CD4-positive, alpha-beta T cell (primary cell): ENCODE measurements at regions not wholly inside any gene's neighbourhood (a gene's known extent, or its start where the extent isn't known, plus 50 kb on each side); places are given as distances from the start of the nearest gene placed in this dataset.

Experiments used
- ATAC-seq: fragments of 200-7000 bp; cut with Tn5 transposase; one replicate; pipeline ENCODE4 v1.10.0; 2022; ENCODE audit warnings: mild to moderate bottlenecking; ENCODE audit not compliant: poor library complexity
- CTCF ChIA-PET: fragments of 350-600 bp; sonication (Branson Sonifier 250); formaldehyde crosslinking; loops from one replicate; lab custom pipeline; 2021; ENCODE audit warnings: antibody characterized with exemption, inconsistent platforms; lab: Charles Lee
- POLR2A ChIA-PET: fragments of 350-600 bp; sonication (Branson Sonifier 250); formaldehyde crosslinking; loops from one replicate; lab custom pipeline; 2021; ENCODE audit warnings: antibody characterized with exemption, inconsistent platforms; lab: Charles Lee
- DNase-seq, 14 experiments: peaks; one replicate each; pipeline ENCODE4 v3.0.0-alpha.2; 2013 to 2020; ENCODE audit warnings: mixed read lengths in 2 of 14
- H3K27ac ChIP-seq, 2 donors: one replicate each; pipeline versions ENCODE4 v1.5.1 to v1.7.0; 2013; ENCODE audit warnings: low read length in 2 of 2, low read depth in 1 of 2, mild to moderate bottlenecking in 1 of 2
- H3K27me3 ChIP-seq, 2 experiments: 1 replicate in 1 of 2; 2 replicates in 1 of 2; pipeline versions ENCODE4 v1.6.1 to v1.7.0; 2013; ENCODE audit warnings: low read length in 2 of 2, control low read depth in 1 of 2, mild to moderate bottlenecking in 1 of 2, moderate library complexity in 1 of 2; ENCODE audit not compliant: insufficient read depth in 2 of 2, control insufficient read depth in 1 of 2
- H3K36me3 ChIP-seq: one replicate; pipeline ENCODE4 v1.6.1; 2013; ENCODE audit warnings: low read length, control low read depth; ENCODE audit not compliant: insufficient read depth
- H3K4me1 ChIP-seq: one replicate; pipeline ENCODE4 v1.6.1; 2013; ENCODE audit warnings: low read length, control low read depth; ENCODE audit not compliant: insufficient read depth
- H3K4me3 ChIP-seq: one replicate; pipeline ENCODE4 v1.5.1; 2013; ENCODE audit warnings: mild to moderate bottlenecking, low read length, moderate library complexity
- H3K9me3 ChIP-seq, 2 experiments: 1 replicate in 1 of 2; 2 replicates in 1 of 2; pipeline versions ENCODE4 v1.6.1 to v1.7.0; 2013; ENCODE audit warnings: low read length in 2 of 2, mild to moderate bottlenecking in 2 of 2, control low read depth in 1 of 2, moderate library complexity in 1 of 2; ENCODE audit not compliant: control insufficient read depth in 1 of 2, insufficient read depth in 1 of 2
- H3K27ac Mint-ChIP-seq: one replicate; pipeline ENCODE4 v1.8.0; 2020; ENCODE audit warnings: mixed read lengths
- H3K27me3 Mint-ChIP-seq: one replicate; pipeline ENCODE4 v1.8.0; 2021; ENCODE audit warnings: mixed read lengths
- H3K36me3 Mint-ChIP-seq: one replicate; pipeline ENCODE4 v1.8.0; 2021; ENCODE audit warnings: low read depth, mixed read lengths
- H3K4me1 Mint-ChIP-seq: one replicate; pipeline ENCODE4 v1.8.0; 2021; ENCODE audit warnings: low read depth, mixed read lengths
- H3K4me3 Mint-ChIP-seq: one replicate; pipeline ENCODE4 v1.8.0; 2020; ENCODE audit warnings: mild to moderate bottlenecking, mixed read lengths
- H3K9me3 Mint-ChIP-seq: one replicate; pipeline ENCODE4 v1.8.0; 2020; ENCODE audit warnings: mixed read lengths
- CTCF ChIP-seq: fragments of 200-600 bp; IDR thresholded peaks from one replicate; pipeline ENCODE4 v1.8.0; 2022; ENCODE audit warnings: antibody characterized with exemption, mild to moderate bottlenecking
- intact Hi-C, 2 experiments: fragments of 100-400 bp; cut with DNase I in 1 of 2; cut with micrococcal nuclease in 1 of 2; formaldehyde crosslinking; loops; one replicate each; pipeline versions ENCODE4 v1.15.1 to v1.9.0; 2023 to 2025; cut with DNase I, micrococcal nuclease

GRCh38 chr3:164278550-164278949 is 799.7 kb downstream of the SI start:
- CTCF ChIA-PET = no interaction called here
- Histone ChIP-seq H3K4me1 (no peaks in the 10 kb centered on the region), H3K27ac (no peak overlapping the region), H3K4me3 (no peak overlapping the region), H3K27me3 (no peaks in the 10 kb centered on the region), H3K9me3 (peaks cover 3 to 12% of the 10 kb centered on the region in 2 experiments), H3K36me3 (no peaks in the 10 kb centered on the region)
- H3K27ac Mint-ChIP-seq = no peak overlapping the region
- TF ChIP-seq CTCF = no peak
- ATAC-seq = no peak
- DNase-seq = no peak
- H3K4me1 Mint-ChIP-seq = no peaks in the 10 kb centered on the region
- no peaks in the 10 kb centered on the region for H3K27me3 Mint-ChIP-seq
- peaks cover 19% of the 10 kb centered on the region for H3K9me3 Mint-ChIP-seq
- H3K4me3 Mint-ChIP-seq = no peak overlapping the region
- no peaks in the 10 kb centered on the region for H3K36me3 Mint-ChIP-seq
- intact Hi-C loops = no loop called here
- POLR2A ChIA-PET = no interaction called here

- POLR2A ChIA-PET = no interaction called here
- no peak for ATAC-seq
- Mint-ChIP-seq H3K27ac (no peak overlapping the region), H3K36me3 (no peaks in the 10 kb centered on the region), H3K27me3 (no peaks in the 10 kb centered on the region), H3K9me3 (peaks cover 5% of the 10 kb centered on the region), H3K4me3 (no peak overlapping the region), H3K4me1 (no peaks in the 10 kb centered on the region)
- Histone ChIP-seq H3K4me3 (no peak overlapping the region), H3K36me3 (no peaks in the 10 kb centered on the region), H3K27ac (no peak overlapping the region), H3K4me1 (no peaks in the 10 kb centered on the region), H3K27me3 (no peaks in the 10 kb centered on the region), H3K9me3 (no peaks in the 10 kb centered on the region)
- no peak for DNase-seq
- intact Hi-C loops = no loop called here
- CTCF ChIA-PET = no interaction called here
- TF ChIP-seq CTCF = no peak
Measured at GRCh38 chr3:164267053-164267452, 811.2 kb downstream of the SI start.

DNA sequence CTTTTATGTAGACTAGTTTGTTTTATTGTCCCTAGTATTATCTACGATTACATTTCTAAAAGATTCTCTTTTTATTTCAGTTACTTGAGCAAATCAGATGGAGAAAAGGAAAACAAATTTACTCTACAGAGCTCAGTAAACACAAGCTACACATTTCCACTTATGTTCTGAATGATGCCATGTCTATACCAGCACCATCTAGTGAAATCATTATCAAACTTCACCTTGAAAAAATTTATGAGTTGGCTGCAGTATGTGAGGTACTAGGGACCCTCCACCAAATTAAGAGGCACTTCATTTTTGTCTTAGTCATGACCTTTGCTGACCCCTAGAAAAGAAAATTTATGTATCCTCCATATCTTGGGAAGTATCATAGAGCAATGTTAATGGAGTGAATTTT is 827.4 kb downstream of the SI start:
- Mint-ChIP-seq H3K27ac (no peak overlapping the region), H3K36me3 (no peaks in the 10 kb centered on the region), H3K4me3 (no peak overlapping the region), H3K9me3 (peaks cover 10% of the 10 kb centered on the region), H3K4me1 (no peaks in the 10 kb centered on the region), H3K27me3 (no peaks in the 10 kb centered on the region)
- ChIA-PET POLR2A (no interaction called here), CTCF (no interaction called here)
- no peaks in the 10 kb centered on the region for H3K4me1 ChIP-seq
- no peaks in the 10 kb centered on the region for H3K27me3 ChIP-seq
- peaks cover 0 to 3% of the 10 kb centered on the region in 2 experiments for H3K9me3 ChIP-seq
- intact Hi-C loops = no loop called here
- no peak overlapping the region for H3K27ac ChIP-seq
- no peak for ATAC-seq
- no peak for TF ChIP-seq CTCF
- no peaks in the 10 kb centered on the region for H3K36me3 ChIP-seq
- H3K4me3 ChIP-seq = no peak overlapping the region
- no peak for DNase-seq
